WTC11 (cell line): ENCODE measurements at regions not wholly inside any gene's neighbourhood (a gene's known extent, or its start where the extent isn't known, plus 50 kb on each side); places are given as distances from the start of the nearest gene placed in this dataset.

Source experiments
- ATAC-seq: fragments of 200-7000 bp; cut with Tn5 transposase; 2 replicates; pipeline ENCODE4 v1.10.0; 2021; ENCODE audit warnings: mild to moderate bottlenecking, moderate library complexity
- CTCF ChIA-PET: fragments of 300-600 bp; sonication (Branson Sonifier 250); formaldehyde crosslinking; loops from one replicate; lab custom pipeline; 2021; ENCODE audit warnings: antibody characterized with exemption; lab: Charles Lee
- POLR2A ChIA-PET: fragments of 350-600 bp; sonication (Branson Sonifier 250); formaldehyde crosslinking; loops from one replicate; lab custom pipeline; 2021; ENCODE audit warnings: antibody characterized with exemption; lab: Charles Lee
- DNase-seq: peaks from one replicate; pipeline ENCODE4 v3.0.0; 2021; ENCODE audit warnings: low spot score
- H3K27ac Mint-ChIP-seq: 2 replicates; pipeline ENCODE4 v1.8.0; 2021; ENCODE audit warnings: mixed read lengths
- H3K27me3 Mint-ChIP-seq: 2 replicates; pipeline ENCODE4 v1.8.0; 2021; ENCODE audit warnings: low read depth, mild to moderate bottlenecking, moderate library complexity, mixed read lengths
- H3K36me3 Mint-ChIP-seq: 2 replicates; pipeline ENCODE4 v1.8.0; 2021; ENCODE audit warnings: mixed read lengths
- H3K4me1 Mint-ChIP-seq: 2 replicates; pipeline ENCODE4 v1.8.0; 2022; ENCODE audit warnings: mixed read lengths
- H3K4me3 Mint-ChIP-seq: 2 replicates; pipeline ENCODE4 v1.8.0; 2021; ENCODE audit warnings: mild to moderate bottlenecking, moderate library complexity, mixed read lengths
- H3K9me3 Mint-ChIP-seq: 2 replicates; pipeline ENCODE4 v1.8.0; 2021; ENCODE audit warnings: mixed read lengths
- AFF4 ChIP-seq: sonication (generic); formaldehyde crosslinking; IDR thresholded peaks from 2 replicates; pipeline ENCODE4 v1.8.1; 2023; ENCODE audit warnings: mild to moderate bottlenecking, missing genetic modification reagents, borderline replicate concordance
- ARID4B ChIP-seq: sonication (generic); formaldehyde crosslinking; IDR thresholded peaks from 2 replicates; pipeline ENCODE4 v1.8.0; 2023; ENCODE audit warnings: missing genetic modification reagents, mild to moderate bottlenecking, borderline replicate concordance
- CTCF ChIP-seq: fragments of 200-600 bp; IDR thresholded peaks from 2 replicates; pipeline ENCODE4 v1.8.0; 2022; ENCODE audit warnings: antibody characterized with exemption
- E2F4 ChIP-seq: sonication (generic); formaldehyde crosslinking; IDR thresholded peaks from 2 replicates; pipeline ENCODE4 v1.8.1; 2022; ENCODE audit warnings: low read depth, mild to moderate bottlenecking, moderate library complexity, missing genetic modification reagents, borderline replicate concordance
- ERG ChIP-seq: fragments of 250-450 bp; sonication (Bioruptor Pico); IDR thresholded peaks from 2 replicates; pipeline ENCODE4 v1.8.0; 2021; ENCODE audit warnings: mild to moderate bottlenecking
- FOXP1 ChIP-seq: sonication (generic); formaldehyde crosslinking; IDR thresholded peaks from 2 replicates; pipeline ENCODE4 v1.8.0; 2022; ENCODE audit warnings: missing genetic modification reagents, mild to moderate bottlenecking, moderate library complexity, borderline replicate concordance
- FOXP4 ChIP-seq: sonication (generic); formaldehyde crosslinking; IDR thresholded peaks from 2 replicates; pipeline ENCODE4 v1.8.0; 2022; ENCODE audit warnings: mild to moderate bottlenecking, missing genetic modification reagents
- KAT7 ChIP-seq: sonication (generic); formaldehyde crosslinking; IDR thresholded peaks from 2 replicates; pipeline ENCODE4 v1.8.1; 2023; ENCODE audit warnings: missing genetic modification reagents, mild to moderate bottlenecking, borderline replicate concordance
- NFATC4 ChIP-seq: fragments of 250-450 bp; sonication (Bioruptor Pico); IDR thresholded peaks from 2 replicates; pipeline ENCODE4 v1.9.0; 2021; ENCODE audit warnings: mild to moderate bottlenecking
- NFYB ChIP-seq: sonication (generic); formaldehyde crosslinking; conservative IDR thresholded peaks from 2 replicates; pipeline ENCODE4 v1.8.0; 2022; ENCODE audit warnings: low read depth, missing genetic modification reagents
- NR1H2 ChIP-seq: sonication (generic); formaldehyde crosslinking; IDR thresholded peaks from 2 replicates; pipeline ENCODE4 v1.9.0; 2021; ENCODE audit warnings: mild to moderate bottlenecking, moderate library complexity, missing genetic modification reagents
- PREB ChIP-seq: sonication (generic); formaldehyde crosslinking; IDR thresholded peaks from 2 replicates; pipeline ENCODE4 v1.8.1; 2022; ENCODE audit warnings: mild to moderate bottlenecking, missing genetic modification reagents, moderate library complexity, borderline replicate concordance
- TEAD4 ChIP-seq: sonication (generic); formaldehyde crosslinking; IDR thresholded peaks from 2 replicates; pipeline ENCODE4 v1.8.0; 2022; ENCODE audit warnings: mild to moderate bottlenecking, missing genetic modification reagents
- ZNF263 ChIP-seq: sonication (generic); formaldehyde crosslinking; IDR thresholded peaks from 2 replicates; pipeline ENCODE4 v1.8.1; 2022; ENCODE audit warnings: low read depth, mild to moderate bottlenecking, moderate library complexity, missing genetic modification reagents
- ZNF317 ChIP-seq: sonication (generic); formaldehyde crosslinking; IDR thresholded peaks from 2 replicates; pipeline ENCODE4 v1.8.1; 2023; ENCODE audit warnings: low read depth, mild to moderate bottlenecking, moderate library complexity, missing genetic modification reagents, borderline replicate concordance
- ZNF396 ChIP-seq: fragments of 250-450 bp; sonication (Bioruptor Pico); IDR thresholded peaks from 2 replicates; pipeline ENCODE4 v1.8.0; 2021; ENCODE audit warnings: mild to moderate bottlenecking, moderate library complexity, borderline replicate concordance
- ZNF416 ChIP-seq: fragments of 250-450 bp; sonication (Bioruptor Pico); IDR thresholded peaks from 2 replicates; pipeline ENCODE4 v1.9.0; 2021; ENCODE audit warnings: mild to moderate bottlenecking, inconsistent platforms
- ZNF423 ChIP-seq: fragments of 250-450 bp; sonication (Bioruptor Pico); IDR thresholded peaks from 2 replicates; pipeline ENCODE4 v2.1.2; 2022; ENCODE audit warnings: mild to moderate bottlenecking, moderate library complexity

- TF ChIP-seq FOXP4 (no peak), ZNF317 (no peak), CTCF (no peak)
Measured at GRCh38 chr12:30304528-30304927, 391.1 kb downstream of the IPO8 start (continued).

GRCh38 chr12:30301291-30301690, 394.4 kb downstream of the IPO8 start:
- Mint-ChIP-seq H3K4me3 (no peak overlapping the region), H3K36me3 (0 out of 2 replicates have a peak, but pooled peaks cover 2% of the 10 kb centered on the region), H3K27me3 (no peaks in the 10 kb centered on the region), H3K27ac (no peak overlapping the region), H3K4me1 (no peaks in the 10 kb centered on the region; the same call in 1 of the 2 replicates), H3K9me3 (peaks cover 12% of the 10 kb centered on the region)
- ChIA-PET CTCF (no interaction called here), POLR2A (no interaction called here)
- DNase-seq: no peak
- ATAC-seq: no peak
- TF ChIP-seq AFF4 (CRISPR knock-in tag) (no peak), ZNF396 (CRISPR knock-in tag) (no peak), NR1H2 (CRISPR knock-in tag) (no peak), NFATC4 (CRISPR knock-in tag) (no peak), ZNF263 (CRISPR knock-in tag) (no peak), ZNF416 (CRISPR knock-in tag) (no peak), ARID4B (no peak), TEAD4 (no peak), FOXP4 (no peak), PREB (CRISPR knock-in tag) (no peak), NFYB (CRISPR knock-in tag) (no peak), KAT7 (CRISPR knock-in tag) (no peak), ZNF423 (no peak), FOXP1 (no peak), ERG (CRISPR knock-in tag) (no peak), E2F4 (no peak)
